Endothelial cell of umbilical vein (primary cell): ENCODE measurements at regions not wholly inside any gene's neighbourhood (a gene's known extent, or its start where the extent isn't known, plus 50 kb on each side); places are given as distances from the start of the nearest gene placed in this dataset.

ENCODE experiments used
- CTCF ChIP-seq, 2 donors: IDR thresholded peaks; 1 replicate in 1 of 2; 2 replicates in 1 of 2; pipeline ENCODE4 v1.5.1; 2011; ENCODE audit warnings: low read length in 2 of 2, mild to moderate bottlenecking in 2 of 2, moderate library complexity in 2 of 2, control low read depth in 1 of 2, inconsistent platforms in 1 of 2, low read depth in 1 of 2; ENCODE audit not compliant: insufficient read depth in 1 of 2; ENCODE audit errors: extremely low read depth in 1 of 2
- EZH2 ChIP-seq: IDR thresholded peaks from 2 replicates; pipeline ENCODE4 v1.6.1; 2012; ENCODE audit warnings: borderline replicate concordance, low read depth, mild to moderate bottlenecking, moderate library complexity, low read length, inconsistent platforms; ENCODE audit not compliant: severe bottlenecking
- MAX ChIP-seq: IDR thresholded peaks from 2 replicates; pipeline ENCODE4 v1.6.1; 2011; ENCODE audit not compliant: insufficient read depth, insufficient read length
- POLR2AphosphoS5 ChIP-seq: IDR thresholded peaks from 2 replicates; pipeline ENCODE4 v1.6.1; 2012; ENCODE audit warnings: low read depth, mild to moderate bottlenecking, control low read depth, low read length, moderate library complexity; ENCODE audit not compliant: insufficient read depth

GRCh38 chr13:87878706-87879105, 207.5 kb downstream of the SLITRK5 start:
- TF ChIP-seq MAX, result no peak
- no peak for TF ChIP-seq CTCF (IDR thresholded peaks at IDR 0.05; ENCODE audit: extremely low read depth in 1 of 2, insufficient read depth in 1 of 2, low read depth in 1 of 2, low read length in 2 of 2)
- TF ChIP-seq EZH2, result no peak
- TF ChIP-seq POLR2AphosphoS5, result no peak
